ENCODE measurements at regions not wholly inside any gene's neighbourhood (a gene's known extent, or its start where the extent isn't known, plus 50 kb on each side); places are given as distances from the start of the nearest gene placed in this dataset.

DNA sequence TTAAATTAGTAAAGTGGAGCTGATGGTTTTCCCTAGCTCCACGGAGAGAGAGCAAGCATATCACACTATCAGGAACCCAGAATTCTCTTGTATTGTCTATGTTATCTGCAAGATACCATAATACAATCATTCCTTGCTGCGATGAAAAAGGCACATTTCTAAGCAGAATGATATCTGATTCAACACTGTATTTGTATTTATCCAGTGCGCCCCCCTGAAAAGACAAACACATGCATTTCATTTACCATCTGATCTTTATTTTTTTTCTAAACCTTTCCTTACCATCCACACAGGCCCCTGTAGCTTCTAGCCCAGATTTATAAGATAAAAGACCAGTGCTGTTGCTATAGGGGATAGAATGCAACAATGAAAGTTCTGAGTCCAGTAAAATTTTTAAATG is 420.6 kb downstream of the TDRD15 start:
- no peak for DNase-seq

DNA sequence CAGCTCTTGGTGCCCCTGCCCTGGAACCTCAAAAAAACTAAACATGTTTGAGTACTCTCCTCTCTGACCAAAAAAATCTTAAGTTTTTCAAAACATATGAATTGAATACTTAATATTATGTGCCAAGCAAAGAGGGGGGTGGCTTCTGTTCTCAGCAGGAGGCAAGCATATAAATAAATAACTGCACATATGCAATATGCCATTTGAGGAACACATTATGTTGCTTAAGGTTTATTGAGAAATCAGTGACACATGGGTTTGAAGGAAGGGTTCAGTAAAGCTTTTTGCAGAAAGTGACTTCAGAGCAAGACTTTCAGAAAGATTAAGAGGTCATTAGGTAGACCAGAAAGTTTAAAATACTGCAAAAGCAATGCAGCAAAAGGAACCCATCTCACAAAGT is 429.2 kb downstream of the TDRD15 start:
- no peak for DNase-seq

- DNase-seq, result no peak
These were observed 435.6 kb downstream of the TDRD15 start for GRCh38 chr2:21559351-21559750.

- DNase-seq, result no peak
These were observed 438.2 kb downstream of the TDRD15 start for GRCh38 chr2:21561965-21562364.

GRCh38 chr2:21567395-21567794 is 443.6 kb downstream of the TDRD15 start:
- no peak for DNase-seq

- DNase-seq, result no peak
These were observed 447.9 kb downstream of the TDRD15 start for GRCh38 chr2:21571686-21572085.

DNA sequence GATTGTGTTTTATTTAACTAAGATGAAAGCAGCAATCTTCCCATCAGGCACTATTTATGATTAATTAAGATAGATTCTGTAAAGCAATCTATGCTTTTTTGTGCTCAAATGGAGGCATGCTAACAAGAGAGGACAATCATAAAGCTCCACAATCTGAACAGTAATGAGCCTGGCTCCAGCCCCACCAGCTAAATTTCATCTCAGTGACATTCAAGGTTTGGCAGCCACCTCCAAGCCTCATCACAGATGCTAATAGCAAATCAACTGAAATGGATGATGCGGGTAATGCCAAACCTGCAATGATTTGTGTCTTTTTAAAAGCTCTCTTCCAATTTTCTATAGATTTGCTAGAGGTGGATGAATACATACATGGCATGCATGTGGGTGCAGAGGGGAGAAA is 456.6 kb downstream of the TDRD15 start:
- DNase-seq, result no peak

DNA sequence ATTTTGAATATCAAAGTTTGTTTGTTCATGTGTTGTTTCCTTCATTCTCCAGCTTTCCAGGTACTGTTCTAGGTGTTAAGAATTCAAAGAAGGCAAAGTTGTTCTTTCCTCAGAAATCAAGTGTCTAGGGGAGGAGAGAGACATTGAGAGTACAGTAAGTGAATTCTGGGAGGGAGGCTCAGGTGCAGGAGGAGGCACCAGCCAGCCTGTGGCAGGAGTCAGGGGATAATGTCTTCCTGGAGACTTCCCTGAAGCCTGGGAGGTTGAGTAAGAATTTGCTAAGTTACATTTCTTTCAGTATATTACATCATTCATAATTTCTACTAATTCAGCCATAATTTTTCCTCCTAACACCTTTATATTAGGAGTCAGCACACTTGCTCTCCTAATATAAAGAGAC is 462.1 kb downstream of the TDRD15 start:
- DNase-seq, result no peak

GRCh38 chr2:21590026-21590690 is 466.4 kb downstream of the TDRD15 start:
- no peak for DNase-seq

DNA sequence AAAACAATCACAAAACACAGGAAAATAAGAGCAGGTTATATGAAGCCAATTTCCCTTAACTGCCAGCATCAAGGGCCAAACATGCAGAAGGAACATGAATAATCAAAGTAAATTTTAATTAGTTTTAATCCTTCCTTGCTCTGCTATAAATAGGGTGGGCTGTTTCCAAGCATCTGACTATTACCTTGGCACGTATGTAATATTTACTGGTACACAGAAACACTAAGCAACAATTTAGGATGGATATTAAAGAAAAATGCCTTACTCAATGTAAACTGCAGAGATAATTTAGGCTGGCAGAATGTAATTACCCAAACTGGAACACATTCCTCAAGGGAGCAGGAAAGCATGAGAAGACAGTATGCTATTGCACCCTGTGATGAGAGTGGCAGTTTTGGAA is 468.2 kb downstream of the TDRD15 start:
- no peak for DNase-seq

- no peak for DNase-seq
These were observed 475.6 kb downstream of the TDRD15 start for GRCh38 chr2:21599417-21599816.

DNA sequence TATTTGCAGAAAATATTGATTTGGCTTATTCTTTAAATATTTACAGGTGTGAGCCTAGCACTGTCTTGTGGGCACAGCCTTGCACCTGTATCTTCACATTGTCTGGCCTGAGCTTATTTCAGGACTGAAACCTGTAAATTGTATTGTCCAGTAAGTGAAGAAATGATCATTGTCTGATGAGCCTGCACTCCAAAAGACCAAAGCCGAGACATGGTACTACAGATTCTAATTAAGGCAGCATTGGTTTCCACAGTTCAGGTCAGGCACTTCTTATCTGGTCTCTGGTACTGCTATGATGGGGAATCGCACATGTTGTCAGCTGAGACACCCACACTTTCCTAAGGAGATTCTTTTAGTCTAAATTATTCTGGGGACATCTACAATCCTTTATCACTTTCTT is 479.0 kb downstream of the TDRD15 start:
- no peak for DNase-seq

DNA sequence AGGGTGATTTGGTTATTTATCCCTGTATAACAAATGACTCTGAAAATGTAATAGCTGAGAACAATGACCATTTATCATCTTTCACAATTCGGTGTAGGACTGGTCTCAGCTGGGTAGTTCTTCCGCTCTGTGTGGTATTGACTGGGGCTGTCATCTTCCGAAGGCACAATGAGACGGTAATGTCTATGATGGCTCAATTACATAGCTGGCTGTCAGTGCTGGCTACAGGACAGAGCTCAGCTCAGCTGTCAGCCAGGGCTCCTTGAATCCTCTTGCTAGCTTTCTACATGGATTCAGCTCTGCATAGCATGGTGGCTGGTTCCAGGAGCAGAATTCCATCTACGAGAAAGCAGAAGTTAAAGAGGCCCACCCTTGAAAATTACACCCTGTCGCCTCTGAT is 483.8 kb downstream of the TDRD15 start:
- DNase-seq, result no peak

DNA sequence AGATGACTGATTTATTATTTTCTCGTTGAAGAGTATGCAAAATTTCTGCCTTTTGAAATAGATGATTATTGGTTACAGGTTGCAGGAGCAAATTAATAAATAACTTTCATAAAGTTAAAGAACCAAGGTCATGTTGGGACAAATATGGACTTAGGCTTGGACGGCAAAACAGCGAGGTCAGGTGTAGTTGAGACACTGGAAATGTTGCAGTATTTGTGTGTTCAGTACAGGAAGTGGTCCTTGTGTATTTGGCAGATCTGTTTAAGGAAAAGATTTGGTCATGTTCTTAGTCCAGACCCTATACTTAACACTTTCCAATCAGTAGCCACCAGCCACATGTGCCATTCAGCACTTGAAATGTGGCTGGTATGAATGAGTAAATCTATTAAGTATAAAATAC is 486.5 kb downstream of the TDRD15 start:
- no peak for DNase-seq

- DNase-seq, result no peak
These were observed 494.2 kb downstream of the TDRD15 start for GRCh38 chr2:21617885-21618434.

DNA sequence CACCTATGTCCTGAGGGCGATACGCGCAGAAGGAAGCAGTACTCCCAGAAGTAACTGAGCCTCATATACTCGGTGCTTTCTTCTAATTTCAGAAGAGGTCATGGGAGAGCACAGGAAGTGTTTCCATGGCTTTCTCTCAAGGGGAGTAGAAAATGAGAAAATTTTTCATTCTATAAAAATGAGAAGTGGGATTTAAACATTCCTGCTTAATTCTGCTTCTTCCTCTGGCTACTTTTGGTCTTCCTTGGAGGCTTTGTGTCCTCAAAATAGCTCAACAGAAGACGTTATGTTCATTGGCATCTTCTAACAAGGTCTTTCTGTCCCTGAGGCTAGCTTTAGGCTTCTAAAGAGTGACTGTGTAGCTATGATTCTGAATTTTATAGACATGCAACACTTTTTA is 497.0 kb downstream of the TDRD15 start:
- DNase-seq, result no peak

DNA sequence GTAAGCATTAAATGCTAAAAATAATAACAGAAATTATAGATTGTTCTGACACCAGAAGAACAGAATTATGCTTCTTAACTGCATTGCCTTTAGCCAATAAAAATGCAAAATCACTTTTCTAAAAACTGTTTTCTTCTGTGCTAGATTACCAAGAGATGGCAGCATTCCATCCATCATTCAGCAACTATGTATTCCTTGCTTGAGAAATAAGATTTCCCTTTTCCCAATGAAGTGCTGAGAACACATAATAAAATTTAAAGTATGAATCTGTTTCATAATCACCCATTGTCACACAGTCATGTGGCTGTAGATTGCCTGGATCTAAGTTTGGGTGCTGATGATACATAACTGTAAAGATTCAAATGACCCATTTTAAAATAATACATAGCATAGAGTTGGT is 504.2 kb downstream of the TDRD15 start:
- DNase-seq, result no peak

- DNase-seq, result no peak
These were observed 509.2 kb downstream of the TDRD15 start for GRCh38 chr2:21633015-21633414.

DNA sequence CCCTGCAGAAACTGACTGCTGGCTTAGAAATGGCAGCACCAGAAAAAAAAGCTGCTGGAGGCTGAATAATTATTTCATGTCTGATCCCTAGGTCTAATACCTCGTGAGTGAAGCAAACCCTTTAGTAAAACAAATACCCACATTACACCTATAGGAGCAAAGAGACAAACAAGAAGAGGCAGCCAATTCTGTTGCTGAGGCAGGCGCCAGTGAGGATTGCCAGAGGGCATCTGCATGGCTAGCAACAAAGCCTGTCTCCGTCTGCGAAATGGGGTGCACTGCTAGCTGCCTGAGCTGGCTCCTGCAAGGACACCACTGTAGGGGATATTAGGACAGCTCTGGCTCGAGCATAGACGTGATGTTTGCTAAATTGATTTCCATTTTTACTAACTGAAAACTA is 509.7 kb downstream of the TDRD15 start:
- no peak for DNase-seq

- no peak for DNase-seq
These were observed 510.1 kb downstream of the TDRD15 start for GRCh38 chr2:21633911-21634310.

- DNase-seq, result no peak
These were observed 516.3 kb downstream of the TDRD15 start for GRCh38 chr2:21640046-21640445.

- DNase-seq, result no peak
These were observed 518.9 kb downstream of the TDRD15 start for GRCh38 chr2:21642647-21643046.

GRCh38 chr2:21643180-21643579 is 519.4 kb downstream of the TDRD15 start:
- DNase-seq, result no peak

GRCh38 chr2:21644266-21644665 is 520.5 kb downstream of the TDRD15 start:
- DNase-seq, result no peak

DNA sequence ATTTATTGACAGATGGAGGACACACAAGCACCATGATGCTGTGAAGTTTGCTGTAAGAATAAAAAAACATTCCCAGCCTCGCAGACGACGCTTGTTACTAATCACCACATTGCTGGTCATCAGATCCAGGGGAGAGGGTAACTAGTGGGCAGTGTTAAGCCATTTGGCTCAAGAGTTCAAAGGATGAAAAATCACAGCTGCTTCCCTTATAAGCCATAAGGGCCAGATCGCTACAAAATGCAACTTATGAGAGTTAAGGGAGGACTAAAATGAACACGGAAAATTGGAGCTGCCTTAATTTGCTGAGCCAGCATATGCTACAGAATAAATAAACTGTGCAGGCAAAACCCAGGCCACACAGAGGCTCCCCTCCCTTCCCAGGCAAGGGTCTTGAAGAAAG is 522.6 kb downstream of the TDRD15 start:
- no peak for DNase-seq
